CD4-positive, alpha-beta T cell treated with Interleukin-17A for 1 hour (primary cell): ENCODE measurements at regions not wholly inside any gene's neighbourhood (a gene's known extent, or its start where the extent isn't known, plus 50 kb on each side); places are given as distances from the start of the nearest gene placed in this dataset.
"Not testable (repeated sequence)": the region's sequence is repeated elsewhere in the genome, so short reads cannot be mapped to it uniquely, and the experiment has no call there.

Source experiments
- DNase-seq: peaks from one replicate; pipeline ENCODE4 v3.0.0-alpha.2; 2020

DNA sequence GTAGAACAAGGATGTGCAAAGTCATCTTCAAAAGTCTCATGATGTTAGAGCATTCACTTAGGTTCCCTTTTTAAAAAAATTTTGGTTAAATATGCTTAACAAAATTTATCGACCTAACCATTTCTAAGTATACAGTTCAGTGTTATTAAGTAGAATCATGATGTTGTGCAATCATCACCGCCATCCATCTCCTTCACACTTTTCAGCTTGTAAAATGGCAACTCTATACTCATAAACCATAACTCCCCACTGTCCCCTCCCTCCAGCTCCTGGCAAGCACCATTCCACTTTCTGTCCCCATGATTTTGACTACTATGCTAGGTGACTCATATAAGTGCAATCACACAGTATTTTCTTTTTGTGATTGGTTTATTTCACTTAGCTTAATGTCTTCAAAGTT, 895.0 kb downstream of the TBL1XR1 start:
- no peak for DNase-seq

DNA sequence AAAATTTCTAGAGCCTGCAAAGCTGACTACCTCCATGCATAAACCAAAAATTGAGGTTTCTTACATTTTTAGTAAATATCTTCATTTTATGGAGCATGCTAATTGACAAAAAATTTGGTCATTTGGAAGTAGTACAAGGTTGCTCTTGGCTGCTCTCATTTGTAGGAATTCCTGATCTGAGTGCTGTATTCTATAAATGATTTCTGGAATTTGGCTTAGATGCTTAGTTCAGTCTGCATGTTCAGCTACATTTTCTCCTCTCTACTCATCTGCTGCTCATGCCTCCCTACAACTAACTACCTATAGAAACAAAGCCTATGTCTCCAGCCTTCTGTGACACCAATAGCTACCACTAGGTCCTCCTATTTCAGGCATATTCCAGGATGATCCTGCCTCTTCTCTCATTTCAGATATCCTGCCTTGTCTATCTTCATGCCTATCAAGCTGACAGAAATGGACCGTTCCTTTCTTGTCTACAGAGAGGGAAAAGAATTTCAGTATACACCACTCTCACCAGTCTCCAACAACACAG, 901.1 kb downstream of the TBL1XR1 start:
- DNase-seq = no peak

DNA sequence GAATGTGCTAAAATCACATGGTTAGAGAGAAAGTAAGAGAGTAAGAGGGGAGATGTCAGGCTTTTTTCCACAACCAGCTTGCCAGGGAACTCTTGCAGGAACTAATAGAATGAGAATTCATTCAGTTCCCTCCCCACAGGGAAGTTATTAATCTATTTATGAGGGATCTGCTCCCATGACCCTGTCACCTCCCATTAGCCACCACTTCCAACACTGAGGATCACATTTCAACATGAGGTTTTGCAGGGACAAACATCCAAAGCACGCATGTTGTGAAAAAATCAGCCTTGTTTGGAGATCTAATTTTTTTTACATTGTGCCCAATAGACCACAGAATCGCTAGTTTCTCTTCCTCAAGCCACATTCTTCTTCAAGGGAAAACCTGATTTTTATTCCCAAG, 904.0 kb downstream of the TBL1XR1 start:
- no peak for DNase-seq

DNA sequence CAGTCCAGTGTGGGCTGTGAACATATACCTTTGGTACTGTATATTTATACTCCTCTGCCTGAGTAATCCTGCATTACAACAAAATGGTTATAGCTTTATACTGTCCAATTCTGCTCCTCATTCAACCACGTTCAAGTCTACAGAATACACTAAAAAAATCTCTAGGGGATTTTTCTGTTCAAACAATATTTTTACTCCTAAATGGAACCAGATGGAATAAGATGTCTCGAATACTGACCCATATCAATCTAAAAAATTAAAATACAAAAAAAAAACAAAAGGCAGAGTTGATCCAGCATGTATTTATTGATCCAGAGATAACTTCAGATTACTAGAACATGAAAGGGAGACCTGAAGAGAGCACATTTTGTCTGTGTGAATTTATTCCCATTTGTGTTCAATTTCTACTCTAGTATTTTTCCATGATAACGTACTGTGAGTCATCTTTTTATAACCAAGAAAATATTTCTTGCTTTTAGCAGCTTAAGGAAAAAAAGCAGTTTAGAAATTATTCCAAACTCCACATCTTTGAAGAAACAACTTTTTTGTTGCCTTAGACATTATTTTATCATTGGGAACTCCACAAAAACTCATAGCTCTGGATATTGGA, 910.7 kb downstream of the TBL1XR1 start:
- no peak for DNase-seq

DNA sequence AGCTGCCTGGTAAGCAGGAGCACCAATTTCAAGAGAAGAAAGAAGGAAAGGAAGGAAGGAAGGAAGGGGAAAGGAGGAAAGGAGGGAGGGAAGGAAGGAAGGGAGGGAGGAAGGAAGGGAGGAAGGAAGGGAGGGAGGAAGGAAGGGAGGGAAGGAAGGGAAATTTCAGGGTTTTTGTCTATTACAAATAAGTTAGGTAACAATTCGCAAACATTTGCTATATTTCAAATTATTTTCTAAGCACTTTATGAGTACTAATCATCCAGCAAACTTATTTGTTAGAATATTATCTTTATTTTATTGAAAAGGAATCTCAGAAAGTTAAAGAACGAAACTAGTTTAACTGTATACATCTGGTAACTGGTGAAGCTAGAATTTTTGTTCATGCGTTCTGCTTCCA, 921.7 kb downstream of the TBL1XR1 start:
- DNase-seq = no peak

GRCh38 chr3:176275113-176275512, 922.2 kb downstream of the TBL1XR1 start:
- no peak for DNase-seq

DNA sequence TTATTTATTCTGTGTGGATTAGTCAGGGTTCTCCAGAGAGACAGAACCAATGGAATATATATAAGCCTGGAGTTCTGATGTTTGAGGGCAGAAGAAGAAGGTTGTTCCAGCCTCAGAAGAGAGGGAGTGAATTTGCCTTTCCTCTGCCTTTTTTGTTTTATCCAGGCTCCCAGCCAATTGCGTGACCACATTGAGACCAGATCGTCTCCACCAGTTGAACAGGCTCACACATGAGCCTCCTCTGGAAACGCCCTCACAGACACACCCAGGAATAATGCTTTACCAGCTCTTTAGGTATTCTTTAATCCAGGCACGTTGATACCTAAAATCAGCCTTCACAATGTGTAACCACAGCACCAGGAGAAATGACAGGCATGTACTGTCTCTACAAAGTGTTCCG, 923.1 kb downstream of the TBL1XR1 start:
- no peak for DNase-seq

- DNase-seq = no peak
Observed at GRCh38 chr3:176262071-176262470, 935.2 kb downstream of the TBL1XR1 start.

DNA sequence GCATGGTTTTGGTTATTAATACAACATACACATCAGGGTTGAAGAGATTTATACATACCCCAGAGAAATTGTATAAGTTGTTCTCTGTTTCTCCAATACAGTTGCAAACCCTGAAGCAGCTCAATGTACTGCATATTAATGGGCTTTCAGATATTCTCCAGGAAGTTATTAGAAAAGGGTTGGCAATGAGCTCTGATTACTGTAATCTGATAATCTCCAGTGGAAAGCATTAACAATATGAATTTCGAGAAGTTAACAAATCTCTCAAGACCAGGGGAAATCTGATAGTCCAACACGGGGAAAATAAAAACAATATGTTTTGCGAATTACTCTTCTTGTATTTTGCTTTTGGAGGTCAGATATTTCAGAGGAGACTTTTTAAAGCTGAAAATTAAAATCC, 950.1 kb downstream of the TBL1XR1 start:
- no peak for DNase-seq

DNA sequence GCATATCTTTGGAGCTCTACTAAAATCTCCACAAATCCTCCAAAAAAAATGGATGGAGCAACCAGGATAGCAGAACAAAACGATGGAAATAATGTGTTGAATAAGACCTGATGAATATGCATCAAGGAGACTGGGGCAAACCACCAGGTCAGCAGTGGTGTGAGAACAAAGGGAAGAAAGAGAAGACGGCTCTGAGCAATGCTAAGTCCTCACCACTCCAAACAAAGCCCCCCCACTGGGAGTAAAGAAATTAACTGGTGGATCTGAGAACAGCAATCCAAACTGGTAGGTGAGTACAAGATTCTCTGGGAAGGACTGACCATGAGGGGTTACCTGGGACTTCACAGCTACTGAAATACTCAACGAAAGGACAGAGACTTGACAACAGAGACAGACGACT, 977.3 kb downstream of the TBL1XR1 start:
- DNase-seq = no peak

DNA sequence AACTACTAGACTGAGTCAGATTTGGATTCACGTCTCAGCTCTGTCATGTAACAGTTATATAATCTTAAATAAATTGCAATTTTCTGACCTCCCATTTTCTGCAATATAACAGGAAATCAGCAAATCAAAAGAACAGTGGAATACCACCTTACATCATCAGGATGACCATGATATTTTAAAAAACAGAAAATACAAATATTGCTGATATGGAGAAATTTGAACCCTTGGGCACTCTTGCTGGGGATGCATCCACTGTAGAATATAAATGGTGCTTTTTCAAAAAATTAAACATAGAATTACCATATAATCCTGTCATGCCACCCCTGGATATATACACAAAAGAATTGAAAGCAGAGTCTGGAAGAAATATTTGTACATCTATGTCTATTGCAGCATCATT, 982.5 kb downstream of the TBL1XR1 start:
- DNase-seq = no peak

DNA sequence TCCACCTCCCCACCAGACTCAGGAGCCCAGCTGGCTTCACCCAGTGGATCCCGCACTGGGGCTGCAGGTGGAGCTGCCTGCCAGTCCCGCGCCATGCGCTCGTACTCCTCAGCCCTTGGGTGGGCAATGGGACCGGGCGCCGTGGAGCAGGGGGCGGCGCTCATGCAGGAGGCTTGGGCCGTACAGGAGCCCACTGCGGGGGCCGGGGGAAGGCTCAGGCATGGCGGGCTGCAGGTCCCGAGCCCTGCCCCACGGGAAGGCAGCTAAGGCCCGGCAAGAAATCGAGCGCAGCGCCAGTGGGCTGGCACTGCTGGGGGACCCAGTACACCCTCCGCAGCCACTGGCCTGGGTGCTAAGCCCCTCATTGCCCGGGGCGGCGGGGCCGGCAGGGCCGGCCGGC, 984.0 kb downstream of the TBL1XR1 start:
- DNase-seq = not testable (repeated sequence)

GRCh38 chr3:176208915-176209314, 988.4 kb downstream of the TBL1XR1 start:
- DNase-seq = no peak

DNA sequence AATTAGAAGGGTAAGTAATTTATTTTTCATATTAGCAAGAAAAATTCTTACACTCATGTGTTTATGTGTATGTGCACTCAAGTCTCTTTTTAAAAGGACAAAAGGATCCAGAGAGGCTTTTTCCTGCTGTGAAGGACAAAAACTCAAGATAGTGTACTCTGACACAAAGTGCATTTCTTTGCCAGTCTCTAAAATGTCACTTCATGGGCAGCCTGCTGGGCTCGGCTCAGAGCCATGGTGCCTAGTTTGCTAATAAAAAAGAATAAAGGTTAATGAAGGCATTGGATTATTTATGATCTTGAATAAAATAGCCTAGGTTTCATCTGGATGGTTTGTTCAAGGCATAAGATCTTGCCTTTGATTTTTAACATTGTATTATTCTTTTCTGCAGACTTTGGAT, 989.0 kb downstream of the TBL1XR1 start:
- DNase-seq = no peak

GRCh38 chr3:176206809-176207208, 990.5 kb downstream of the TBL1XR1 start:
- DNase-seq = no peak

- no peak for DNase-seq
Observed at GRCh38 chr3:176202652-176203051, 994.6 kb downstream of the TBL1XR1 start.

GRCh38 chr3:176193032-176193730, 1004.1 kb downstream of the TBL1XR1 start:
- no peak for DNase-seq

DNA sequence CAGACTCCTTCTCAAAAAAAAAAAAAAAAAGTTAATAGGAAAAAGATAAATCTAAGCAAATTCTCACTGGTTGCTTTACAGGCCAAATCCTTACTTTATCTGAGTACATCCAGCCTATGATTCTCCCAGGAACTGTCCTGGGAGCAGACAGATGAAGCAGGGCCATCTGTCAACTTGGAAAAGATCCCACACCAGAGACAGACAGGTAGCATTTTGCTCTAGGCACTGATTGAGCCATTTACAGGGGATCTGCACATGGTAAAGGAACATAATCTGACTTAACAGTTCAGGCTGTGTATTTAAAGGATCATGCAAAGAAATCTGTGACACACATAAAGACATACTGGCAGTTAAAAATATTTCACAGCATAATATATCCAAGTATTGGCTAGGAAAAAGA, 1006.5 kb downstream of the TBL1XR1 start:
- DNase-seq = no peak

GRCh38 chr3:176183181-176183580, 1014.1 kb downstream of the TBL1XR1 start:
- DNase-seq = no peak

- DNase-seq = no peak
Observed at GRCh38 chr3:176174060-176174459, 1023.2 kb downstream of the TBL1XR1 start.

DNA sequence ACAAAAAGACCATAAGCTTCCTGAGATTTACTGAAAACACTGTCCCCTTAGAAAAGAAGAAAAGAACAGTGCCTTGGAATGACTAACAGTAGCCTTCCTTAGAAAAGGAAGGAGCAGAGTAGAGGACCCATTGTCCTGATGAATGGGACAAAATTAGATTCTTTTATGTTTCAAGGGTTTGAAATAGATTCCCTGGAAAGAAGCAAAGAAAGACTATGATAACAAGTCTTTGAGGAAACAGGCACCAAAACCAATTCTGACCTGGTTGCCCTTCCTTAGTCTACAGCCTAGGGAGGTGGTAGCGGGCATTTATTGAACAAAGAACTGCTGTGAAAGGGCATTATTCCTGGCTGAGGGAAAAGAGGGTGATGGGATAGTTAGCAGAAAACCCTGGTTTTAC, 1024.8 kb downstream of the TBL1XR1 start:
- DNase-seq = no peak

GRCh38 chr3:176167272-176167671, 1030.0 kb downstream of the TBL1XR1 start:
- no peak for DNase-seq

DNA sequence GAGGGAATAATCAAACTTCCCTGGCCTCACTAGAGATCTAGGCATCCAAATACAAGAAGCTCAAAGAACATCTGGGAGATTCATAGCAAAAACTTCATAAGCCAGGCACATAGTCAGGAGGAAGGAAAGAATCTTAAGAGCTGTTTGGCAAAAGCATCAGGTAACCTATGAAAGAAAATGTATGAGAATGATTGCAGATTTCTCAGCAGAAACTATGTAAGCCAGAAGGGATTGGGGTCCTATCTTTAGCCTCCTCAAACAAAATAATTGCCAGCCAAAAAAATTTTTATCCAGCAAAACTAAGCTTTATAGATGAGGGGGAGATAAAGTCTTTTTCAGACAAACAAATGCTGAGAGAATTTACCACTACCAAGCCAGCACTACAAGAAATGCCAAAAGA, 1036.3 kb downstream of the TBL1XR1 start:
- no peak for DNase-seq

DNA sequence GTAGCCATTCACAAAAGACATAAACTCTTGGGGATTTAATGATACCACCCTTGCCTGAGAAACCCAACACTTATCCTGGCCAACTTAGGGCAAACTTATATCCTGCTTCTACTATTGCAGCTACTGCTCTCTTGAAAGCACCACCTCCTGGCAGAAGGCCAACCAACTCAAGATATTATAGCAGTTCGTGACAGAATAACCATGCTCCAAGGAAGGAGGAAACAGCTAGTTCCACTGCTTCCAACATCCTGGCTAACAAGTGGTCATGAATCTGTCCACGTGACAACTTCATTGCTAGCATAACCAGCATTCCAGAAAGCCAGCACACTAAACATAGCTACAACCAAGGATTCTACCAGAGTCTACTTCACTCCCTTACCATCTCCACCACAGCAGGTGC, 1037.5 kb downstream of the TBL1XR1 start:
- DNase-seq = no peak

GRCh38 chr3:176155012-176155411, 1042.3 kb downstream of the TBL1XR1 start:
- no peak for DNase-seq
